Loucy (cell line): ENCODE measurements at regions not wholly inside any gene's neighbourhood (a gene's known extent, or its start where the extent isn't known, plus 50 kb on each side); places are given as distances from the start of the nearest gene placed in this dataset.
"Not testable (repeated sequence)": the region's sequence is repeated elsewhere in the genome, so short reads cannot be mapped to it uniquely, and the experiment has no call there.

ENCODE experiments used
- H2AFZ ChIP-seq: fragments of 200-600 bp; sonication (generic); 2 replicates; pipeline ENCODE4 v1.6.0; 2016; ENCODE audit warnings: antibody characterized with exemption, mild to moderate bottlenecking, low read length, moderate library complexity
- H3F3A ChIP-seq: fragments of 200-600 bp; 2 replicates; pipeline ENCODE4 v1.6.0; 2016; ENCODE audit warnings: antibody characterized with exemption, low read depth, mild to moderate bottlenecking
- H3K27me3 ChIP-seq: fragments of 200-600 bp; sonication (generic); 2 replicates; pipeline ENCODE4 v1.6.1; 2014; ENCODE audit warnings: low read length, mild to moderate bottlenecking; ENCODE audit not compliant: insufficient read depth, poor library complexity, severe bottlenecking
- H3K36me3 ChIP-seq: fragments of 200-600 bp; sonication (generic); 2 replicates; pipeline ENCODE4 v1.6.1; 2016; ENCODE audit warnings: low read length; ENCODE audit not compliant: insufficient read depth
- H3K4me1 ChIP-seq: fragments of 200-600 bp; sonication (generic); 2 replicates; pipeline ENCODE4 v1.5.1; 2014; ENCODE audit warnings: low read length, mild to moderate bottlenecking; ENCODE audit not compliant: insufficient read depth, poor library complexity, severe bottlenecking
- H3K4me2 ChIP-seq: fragments of 200-600 bp; sonication (generic); 2 replicates; pipeline ENCODE4 v1.6.0; 2014; ENCODE audit warnings: antibody characterized with exemption, low read length, low read depth, mild to moderate bottlenecking; ENCODE audit not compliant: poor library complexity, severe bottlenecking
- H3K4me3 ChIP-seq: fragments of 200-600 bp; sonication (generic); 2 replicates; pipeline ENCODE4 v1.5.1; 2014; ENCODE audit warnings: low read length, mild to moderate bottlenecking, mixed read lengths; ENCODE audit not compliant: poor library complexity, severe bottlenecking
- H3K79me2 ChIP-seq: fragments of 200-600 bp; sonication (generic); 2 replicates; pipeline ENCODE4 v1.6.1; 2014; ENCODE audit warnings: low read length; ENCODE audit not compliant: insufficient read depth
- H3K9ac ChIP-seq: fragments of 200-600 bp; sonication (generic); 2 replicates; pipeline ENCODE4 v1.6.0; 2014; ENCODE audit warnings: mild to moderate bottlenecking, low read depth, low read length, moderate library complexity; ENCODE audit not compliant: poor library complexity, severe bottlenecking
- H3K9me2 ChIP-seq: fragments of 200-600 bp; sonication (generic); replicated peaks from 2 replicates; pipeline ENCODE4 v1.6.1; 2016; ENCODE audit warnings: low read depth, low read length, mixed read lengths
- H3K9me3 ChIP-seq: fragments of 200-600 bp; sonication (generic); 2 replicates; pipeline ENCODE4 v1.6.1; 2014; ENCODE audit warnings: mild to moderate bottlenecking, antibody characterized with exemption, low read length, low read depth; ENCODE audit not compliant: insufficient read depth
- H4K20me1 ChIP-seq: fragments of 200-600 bp; sonication (generic); 2 replicates; pipeline ENCODE4 v1.6.0; 2014; ENCODE audit warnings: antibody characterized with exemption, low read length, mild to moderate bottlenecking; ENCODE audit not compliant: insufficient read depth, poor library complexity, severe bottlenecking
- EZH2phosphoT487 ChIP-seq: fragments of 200-600 bp; IDR thresholded peaks from 2 replicates; pipeline ENCODE4 v1.6.1; 2018; ENCODE audit warnings: antibody characterized with exemption, mild to moderate bottlenecking, moderate library complexity, borderline replicate concordance
- TF ChIP-seq, protein P1 (sequence below): fragments of 200-600 bp; sonication (generic); conservative IDR thresholded peaks from 2 replicates; pipeline ENCODE4 v1.5.1; 2014; ENCODE audit warnings: mild to moderate bottlenecking, antibody characterized with exemption, low read length

DNA sequence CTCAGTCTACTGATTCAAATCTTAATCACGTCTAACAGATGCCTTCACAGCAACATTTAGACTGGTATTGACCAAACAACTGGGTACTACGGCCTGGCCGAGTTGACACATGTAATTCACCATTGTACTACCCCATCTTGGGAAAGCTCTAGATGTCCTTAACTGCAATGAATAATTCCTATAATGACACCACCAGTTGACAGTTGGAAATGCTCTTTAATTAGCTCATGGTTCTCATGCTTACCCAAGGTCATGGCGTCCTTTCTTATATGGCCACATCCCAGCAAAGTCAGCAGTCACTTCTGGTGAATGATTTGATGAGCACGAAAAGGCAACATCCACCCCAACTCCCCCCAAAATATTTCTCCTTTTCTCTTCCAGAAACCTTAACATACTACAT, 150.9 kb downstream of the MYLK4 start:
- no peak overlapping the region for H3K4me3 ChIP-seq
- peaks cover 45% of the 10 kb centered on the region for H3K4me1 ChIP-seq
- H3F3A ChIP-seq, result peaks cover 9% of the 10 kb centered on the region; the same call in 1 of the 2 replicates
- H2AFZ ChIP-seq, result no peak overlapping the region
- TF ChIP-seq, protein P1, sequence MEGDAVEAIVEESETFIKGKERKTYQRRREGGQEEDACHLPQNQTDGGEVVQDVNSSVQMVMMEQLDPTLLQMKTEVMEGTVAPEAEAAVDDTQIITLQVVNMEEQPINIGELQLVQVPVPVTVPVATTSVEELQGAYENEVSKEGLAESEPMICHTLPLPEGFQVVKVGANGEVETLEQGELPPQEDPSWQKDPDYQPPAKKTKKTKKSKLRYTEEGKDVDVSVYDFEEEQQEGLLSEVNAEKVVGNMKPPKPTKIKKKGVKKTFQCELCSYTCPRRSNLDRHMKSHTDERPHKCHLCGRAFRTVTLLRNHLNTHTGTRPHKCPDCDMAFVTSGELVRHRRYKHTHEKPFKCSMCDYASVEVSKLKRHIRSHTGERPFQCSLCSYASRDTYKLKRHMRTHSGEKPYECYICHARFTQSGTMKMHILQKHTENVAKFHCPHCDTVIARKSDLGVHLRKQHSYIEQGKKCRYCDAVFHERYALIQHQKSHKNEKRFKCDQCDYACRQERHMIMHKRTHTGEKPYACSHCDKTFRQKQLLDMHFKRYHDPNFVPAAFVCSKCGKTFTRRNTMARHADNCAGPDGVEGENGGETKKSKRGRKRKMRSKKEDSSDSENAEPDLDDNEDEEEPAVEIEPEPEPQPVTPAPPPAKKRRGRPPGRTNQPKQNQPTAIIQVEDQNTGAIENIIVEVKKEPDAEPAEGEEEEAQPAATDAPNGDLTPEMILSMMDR, result no peak
- TF ChIP-seq EZH2phosphoT487, result no peak
- no peak overlapping the region for H3K4me2 ChIP-seq
- no peaks in the 10 kb centered on the region for H4K20me1 ChIP-seq
- no peaks in the 10 kb centered on the region for H3K27me3 ChIP-seq
- H3K36me3 ChIP-seq, result no peaks in the 10 kb centered on the region
- H3K9me3 ChIP-seq, result no peaks in the 10 kb centered on the region
- H3K79me2 ChIP-seq, result no peaks in the 10 kb centered on the region
- no peaks in the 10 kb centered on the region for H3K9me2 ChIP-seq
- H3K9ac ChIP-seq, result no peak overlapping the region

GRCh38 chr6:2598867-2599266, 151.9 kb downstream of the MYLK4 start:
- Histone ChIP-seq H3K4me2 (peak overlapping the region; percentile 60), H3K9me2 (no peaks in the 10 kb centered on the region), H2AFZ (0 out of 2 replicates have a peak overlapping the region, but pooled peaks have one; percentile 42), H3K79me2 (no peaks in the 10 kb centered on the region), H3K9me3 (no peaks in the 10 kb centered on the region), H4K20me1 (no peaks in the 10 kb centered on the region), H3K36me3 (no peaks in the 10 kb centered on the region), H3K4me1 (peaks cover 45% of the 10 kb centered on the region), H3F3A (peaks cover 9% of the 10 kb centered on the region; the same call in 1 of the 2 replicates), H3K9ac (peak overlapping the region; percentile 49), H3K4me3 (no peak overlapping the region), H3K27me3 (no peaks in the 10 kb centered on the region)
- TF ChIP-seq EZH2phosphoT487, result no peak
- TF ChIP-seq, protein P1, result 0 out of 2 replicates have a peak, but pooled peaks have one; percentile 27

DNA sequence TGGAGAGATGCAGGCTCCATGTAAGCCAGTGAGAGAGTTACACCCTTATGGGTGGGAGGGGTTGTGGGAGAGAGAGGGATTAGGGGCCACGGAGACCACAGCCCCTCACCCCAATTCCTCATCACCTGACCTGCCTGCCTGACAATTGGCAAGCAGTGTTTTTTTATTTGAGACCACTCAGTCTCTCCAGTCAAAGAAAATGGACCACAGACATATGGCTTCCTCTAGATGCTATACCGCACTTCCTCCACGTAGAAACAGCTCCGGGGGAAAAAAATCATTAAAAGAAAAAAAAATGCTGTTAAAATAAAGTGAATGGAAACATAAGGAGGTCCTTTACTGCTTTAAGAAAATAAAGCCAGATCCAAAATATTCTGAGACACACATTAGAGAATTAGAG, 152.7 kb downstream of the MYLK4 start:
- Histone ChIP-seq H2AFZ (peak overlapping the region; percentile 42; the same call in 1 of the 2 replicates), H3F3A (peaks cover 9% of the 10 kb centered on the region; the same call in 1 of the 2 replicates), H3K4me3 (peak overlapping the region; percentile 24), H3K9me3 (no peaks in the 10 kb centered on the region), H3K27me3 (no peaks in the 10 kb centered on the region), H4K20me1 (no peaks in the 10 kb centered on the region), H3K4me2 (peak overlapping the region; percentile 60), H3K36me3 (no peaks in the 10 kb centered on the region), H3K9ac (peak overlapping the region; percentile 50), H3K9me2 (no peaks in the 10 kb centered on the region), H3K79me2 (no peaks in the 10 kb centered on the region), H3K4me1 (peaks cover 45% of the 10 kb centered on the region)
- TF ChIP-seq, protein P1, result no peak
- TF ChIP-seq EZH2phosphoT487, result no peak

GRCh38 chr6:2597457-2597856, 153.3 kb downstream of the MYLK4 start:
- not testable (repeated sequence) for H2AFZ ChIP-seq, H3K9me3 ChIP-seq, H3K79me2 ChIP-seq, H3K36me3 ChIP-seq, H3K27me3 ChIP-seq, H4K20me1 ChIP-seq, H3F3A ChIP-seq, H3K9me2 ChIP-seq
- Histone ChIP-seq H3K4me3 (peak overlapping the region; percentile 26), H3K9ac (peak overlapping the region; percentile 50), H3K4me1 (peaks cover 45% of the 10 kb centered on the region), H3K4me2 (peak overlapping the region; percentile 60)
